ENCODE measurements at regions not wholly inside any gene's neighbourhood (a gene's known extent, or its start where the extent isn't known, plus 50 kb on each side); places are given as distances from the start of the nearest gene placed in this dataset.

DNA sequence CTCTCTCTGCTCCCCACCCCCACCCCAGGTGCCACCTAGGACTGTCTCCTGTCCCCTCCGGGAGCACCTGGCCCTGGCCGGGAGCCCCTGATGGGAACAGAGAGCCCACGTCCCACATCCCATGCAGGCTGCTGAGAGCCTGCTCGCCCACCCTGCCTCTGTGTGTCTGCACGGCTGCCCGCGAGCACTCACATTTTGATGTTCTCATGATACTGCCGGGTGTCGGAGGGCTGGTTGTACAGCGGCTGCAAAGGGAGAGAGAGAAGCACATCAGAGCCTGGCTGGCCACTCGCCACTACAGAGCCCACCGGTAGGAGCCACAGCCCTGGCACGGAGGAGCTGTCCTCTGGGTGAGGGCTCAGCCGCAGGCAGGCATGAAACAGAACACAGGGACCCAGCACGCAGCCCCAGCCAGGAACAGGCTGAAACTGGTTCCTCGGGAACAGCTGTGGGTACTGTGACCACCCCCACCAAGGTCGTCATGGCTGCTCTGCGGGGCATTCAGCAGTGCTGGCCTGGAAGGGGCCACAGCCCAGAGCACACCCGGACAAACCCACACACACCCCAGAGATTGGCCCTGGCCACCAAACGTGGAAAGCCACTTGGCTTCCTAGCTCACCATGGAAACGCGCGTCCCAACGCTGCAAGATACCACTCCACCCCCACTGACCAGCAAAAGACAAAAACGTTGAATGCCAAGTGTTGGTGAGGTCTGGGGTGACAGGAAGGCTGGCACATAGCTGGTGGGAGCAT is 117.6 kb downstream of the NCOR2 start:
- Mint-ChIP-seq H3K36me3 (peaks cover 9% of the 10 kb centered on the region), H3K4me1 (ENCODE audit: unreplicated experiment) (peaks cover 11% of the 10 kb centered on the region), H3K4me3 (no peak overlapping the region), H3K27ac (no peak overlapping the region), H3K9me3 (no peaks in the 10 kb centered on the region), H3K27me3 (no peaks in the 10 kb centered on the region)
- no peak for TF ChIP-seq CTCF (conservative IDR thresholded peaks at IDR 0.05)
- DNase-seq (ENCODE audit: extremely low spot score, unreplicated experiment), result no peak

DNA sequence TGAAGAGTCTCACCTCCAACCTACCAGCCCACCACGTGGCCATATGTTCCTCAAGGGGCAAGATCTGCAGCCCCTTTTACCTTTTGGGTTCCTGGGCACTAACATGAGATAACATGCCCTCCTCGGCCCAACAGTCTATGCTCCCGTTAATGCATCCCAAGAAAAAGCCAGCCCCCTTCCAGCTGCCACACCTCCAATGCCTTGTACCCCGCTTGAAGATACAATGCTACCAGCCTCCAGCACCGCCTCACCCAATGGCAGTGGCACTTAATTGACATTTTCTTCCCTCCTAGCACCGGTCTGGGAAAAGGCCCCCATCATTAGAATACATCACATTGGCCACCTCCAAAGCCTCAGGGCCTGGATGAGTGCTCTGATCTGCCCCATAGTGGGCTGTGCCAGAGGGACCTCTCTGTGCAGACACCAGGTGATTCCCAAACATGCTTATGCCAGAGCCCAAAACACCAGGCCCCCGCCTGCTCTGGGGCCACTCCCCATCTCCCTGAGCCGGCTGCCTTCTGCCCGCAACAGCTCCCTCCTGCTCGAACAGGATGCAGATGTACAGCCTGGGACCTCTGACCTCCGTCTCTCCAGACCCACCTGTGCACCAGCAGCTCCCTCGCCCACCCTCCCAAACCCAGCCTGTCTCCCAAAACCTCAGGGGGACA is 118.3 kb downstream of the NCOR2 start:
- H3K27me3 Mint-ChIP-seq, result no peaks in the 10 kb centered on the region
- H3K36me3 Mint-ChIP-seq, result peaks cover 12% of the 10 kb centered on the region
- H3K4me1 Mint-ChIP-seq (ENCODE audit: unreplicated experiment), result peaks cover 11% of the 10 kb centered on the region
- no peak for DNase-seq (ENCODE audit: extremely low spot score, unreplicated experiment)
- H3K27ac Mint-ChIP-seq, result no peak overlapping the region
- TF ChIP-seq CTCF (conservative IDR thresholded peaks at IDR 0.05), result no peak
- no peak overlapping the region for H3K4me3 Mint-ChIP-seq
- H3K9me3 Mint-ChIP-seq, result no peaks in the 10 kb centered on the region

DNA sequence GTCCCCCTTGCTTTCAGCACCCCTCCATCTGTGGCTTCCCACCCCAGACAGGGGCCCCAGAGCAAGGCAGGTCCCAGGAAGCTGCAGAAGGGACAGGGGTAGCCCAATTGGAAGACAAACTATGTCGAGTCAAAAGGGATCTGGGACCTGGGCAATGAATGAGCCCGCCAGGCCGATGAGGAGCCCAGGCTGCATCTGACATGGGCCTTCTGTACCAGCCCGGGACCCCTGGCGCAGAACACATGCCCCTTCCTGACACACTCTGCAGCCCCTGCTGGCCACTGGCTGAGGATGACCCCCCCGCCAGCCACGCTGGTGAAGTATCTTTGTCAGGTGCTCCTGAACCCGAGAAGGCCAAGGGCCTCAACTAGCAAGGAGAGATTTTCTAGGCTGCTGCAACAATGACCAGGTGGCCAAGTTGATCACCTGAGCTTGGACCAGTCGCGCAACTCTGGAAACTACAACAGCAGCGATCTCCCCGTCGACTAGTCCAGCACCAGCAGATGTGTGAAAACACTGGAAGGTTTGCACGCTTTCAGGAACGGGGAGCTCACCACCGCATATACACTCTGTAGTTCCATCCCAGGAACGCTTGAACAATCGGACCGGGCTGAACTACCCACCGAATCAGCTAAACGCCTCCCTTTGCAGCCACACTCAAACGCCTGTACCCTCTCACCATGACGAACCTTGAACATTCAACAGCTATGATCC is 119.0 kb downstream of the NCOR2 start:
- Mint-ChIP-seq H3K9me3 (no peaks in the 10 kb centered on the region), H3K27ac (no peak overlapping the region), H3K27me3 (no peaks in the 10 kb centered on the region), H3K36me3 (peaks cover 16% of the 10 kb centered on the region), H3K4me3 (no peak overlapping the region), H3K4me1 (ENCODE audit: unreplicated experiment) (peaks cover 14% of the 10 kb centered on the region)
- DNase-seq (ENCODE audit: extremely low spot score, unreplicated experiment), result no peak
- no peak for TF ChIP-seq CTCF (conservative IDR thresholded peaks at IDR 0.05)

- no peak overlapping the region for H3K4me3 Mint-ChIP-seq
- no peaks in the 10 kb centered on the region for H3K27me3 Mint-ChIP-seq
- H3K4me1 Mint-ChIP-seq (ENCODE audit: unreplicated experiment), result peaks cover 26% of the 10 kb centered on the region
- H3K9me3 Mint-ChIP-seq, result no peaks in the 10 kb centered on the region
- no peak overlapping the region for H3K27ac Mint-ChIP-seq
- DNase-seq (ENCODE audit: extremely low spot score, unreplicated experiment), result no peak
- no peak for TF ChIP-seq CTCF (conservative IDR thresholded peaks at IDR 0.05)
- H3K36me3 Mint-ChIP-seq, result peaks cover 29% of the 10 kb centered on the region
Observed at GRCh38 chr12:124446364-124446763, 121.0 kb downstream of the NCOR2 start.

DNA sequence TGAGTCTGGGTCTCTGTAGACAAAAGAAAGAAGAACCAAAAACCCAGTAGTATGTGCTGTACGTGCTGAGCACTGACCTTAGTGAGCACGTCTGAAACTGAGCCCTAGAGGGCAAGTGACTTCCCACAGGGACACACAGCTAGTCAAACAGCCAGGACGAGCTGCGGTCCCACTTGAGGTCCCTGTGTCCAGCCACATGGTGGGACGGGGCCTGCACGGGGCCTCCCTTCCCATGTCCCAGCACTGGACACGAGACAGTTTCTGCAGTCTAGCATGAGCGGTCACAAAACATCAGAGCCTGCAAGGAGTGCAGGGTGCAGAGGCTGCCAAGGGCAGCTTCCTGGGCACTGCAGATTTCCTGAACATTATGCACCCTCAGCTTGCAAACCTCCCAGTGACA is 121.6 kb downstream of the NCOR2 start:
- H3K27me3 Mint-ChIP-seq, result no peaks in the 10 kb centered on the region
- no peak for TF ChIP-seq CTCF (conservative IDR thresholded peaks at IDR 0.05)
- peaks cover 34% of the 10 kb centered on the region for H3K36me3 Mint-ChIP-seq
- no peak overlapping the region for H3K27ac Mint-ChIP-seq
- no peak for DNase-seq (ENCODE audit: extremely low spot score, unreplicated experiment)
- H3K9me3 Mint-ChIP-seq, result no peaks in the 10 kb centered on the region
- H3K4me3 Mint-ChIP-seq, result no peak overlapping the region
- peaks cover 31% of the 10 kb centered on the region for H3K4me1 Mint-ChIP-seq (ENCODE audit: unreplicated experiment)
